Tongue (tissue), 1 donor: ENCODE measurements at regions not wholly inside any gene's neighbourhood (a gene's known extent, or its start where the extent isn't known, plus 50 kb on each side); places are given as distances from the start of the nearest gene placed in this dataset.
A peak's percentile ranks its signal among the peaks of the same experiment; 100 is the strongest.
"Not testable (repeated sequence)": the region's sequence is repeated elsewhere in the genome, so short reads cannot be mapped to it uniquely, and the experiment has no call there.

ENCODE experiments used
- DNase-seq: peaks from one replicate; pipeline ENCODE4 v3.0.0-alpha.2; 2015

DNA sequence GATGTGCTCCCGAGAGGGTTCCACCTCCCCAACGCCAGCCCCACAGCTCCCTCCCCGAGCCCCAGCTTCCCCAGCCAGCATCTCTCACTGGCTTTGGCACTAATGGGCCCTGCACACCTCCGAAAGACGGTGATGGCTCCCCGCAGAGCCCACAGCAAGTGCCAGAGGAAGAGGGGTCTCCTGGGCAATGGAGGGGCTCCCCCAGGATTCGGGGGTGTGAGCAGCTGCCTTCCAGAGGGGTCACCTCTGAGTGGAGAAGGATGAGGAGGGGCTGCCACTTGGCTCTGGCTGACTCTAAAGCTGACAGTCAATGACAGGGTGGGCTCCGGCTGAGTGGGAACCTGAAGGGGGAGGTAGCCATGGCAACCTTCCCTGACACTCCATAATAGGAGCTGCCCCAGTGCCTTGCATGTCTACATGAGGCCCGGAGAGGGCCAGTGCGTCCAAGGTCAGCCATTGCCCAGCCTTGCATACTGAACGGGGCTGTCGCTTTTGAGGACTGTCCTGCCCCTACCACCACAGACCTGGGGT lies 98.6 kb upstream of the SYT13 start:
- no peak for DNase-seq

DNA sequence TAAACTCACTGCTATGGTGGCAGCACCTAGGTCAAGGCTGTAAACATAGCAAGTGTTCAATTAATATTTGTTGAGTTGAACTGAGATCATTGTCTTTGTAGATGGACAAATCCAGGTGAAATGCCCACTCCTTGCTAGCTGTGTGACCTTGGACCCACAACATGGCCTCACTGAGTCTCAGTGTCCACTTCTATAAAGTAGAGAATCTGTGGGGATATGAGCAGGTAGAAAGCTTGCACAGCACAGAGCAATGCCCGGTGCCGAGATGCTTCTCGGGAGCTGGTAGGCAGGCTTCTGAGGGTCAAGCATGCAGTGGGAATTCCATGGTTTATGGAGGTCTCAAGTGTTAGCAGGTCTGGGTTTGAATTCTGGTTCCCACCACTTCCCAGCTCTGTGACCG lies 97.9 kb upstream of the SYT13 start:
- DNase-seq: no peak

GRCh38 chr11:45383224-45383623 lies 97.1 kb upstream of the SYT13 start:
- DNase-seq: no peak

DNA sequence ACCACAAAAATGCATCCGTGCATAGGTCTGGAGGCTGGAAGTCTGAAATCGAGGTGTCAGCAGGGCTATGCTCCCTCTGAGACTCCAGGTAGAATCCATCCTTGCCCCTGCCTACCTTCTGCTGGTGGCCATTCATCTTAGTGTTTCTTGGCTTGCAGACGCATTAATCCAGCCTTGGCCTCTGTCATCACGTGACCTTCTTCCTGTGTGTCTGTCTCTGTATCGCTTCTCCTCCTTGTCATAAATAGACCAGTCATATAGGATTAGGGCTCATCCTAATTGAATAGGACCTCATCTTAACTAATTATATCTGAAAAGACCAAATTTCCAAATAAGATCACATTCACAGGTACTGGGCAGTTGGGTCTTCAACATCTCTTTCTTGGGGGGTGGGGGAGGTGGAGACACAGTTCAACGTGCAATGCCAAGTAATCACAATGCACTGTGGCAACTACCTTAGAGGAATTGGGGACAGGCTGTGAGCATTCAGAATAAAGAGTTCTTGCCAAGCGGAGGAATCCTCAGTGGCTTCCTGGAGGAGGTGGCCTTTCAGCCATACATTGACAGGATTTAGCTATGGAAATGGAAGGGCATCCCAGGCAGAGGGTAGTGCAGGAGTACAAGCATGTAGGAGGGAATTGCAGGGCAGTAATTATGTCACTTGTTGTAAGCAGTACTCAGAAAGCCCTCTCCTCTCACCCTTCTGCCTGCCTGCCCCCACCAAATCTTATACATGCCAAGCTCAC lies 96.2 kb upstream of the SYT13 start:
- no peak for DNase-seq

DNA sequence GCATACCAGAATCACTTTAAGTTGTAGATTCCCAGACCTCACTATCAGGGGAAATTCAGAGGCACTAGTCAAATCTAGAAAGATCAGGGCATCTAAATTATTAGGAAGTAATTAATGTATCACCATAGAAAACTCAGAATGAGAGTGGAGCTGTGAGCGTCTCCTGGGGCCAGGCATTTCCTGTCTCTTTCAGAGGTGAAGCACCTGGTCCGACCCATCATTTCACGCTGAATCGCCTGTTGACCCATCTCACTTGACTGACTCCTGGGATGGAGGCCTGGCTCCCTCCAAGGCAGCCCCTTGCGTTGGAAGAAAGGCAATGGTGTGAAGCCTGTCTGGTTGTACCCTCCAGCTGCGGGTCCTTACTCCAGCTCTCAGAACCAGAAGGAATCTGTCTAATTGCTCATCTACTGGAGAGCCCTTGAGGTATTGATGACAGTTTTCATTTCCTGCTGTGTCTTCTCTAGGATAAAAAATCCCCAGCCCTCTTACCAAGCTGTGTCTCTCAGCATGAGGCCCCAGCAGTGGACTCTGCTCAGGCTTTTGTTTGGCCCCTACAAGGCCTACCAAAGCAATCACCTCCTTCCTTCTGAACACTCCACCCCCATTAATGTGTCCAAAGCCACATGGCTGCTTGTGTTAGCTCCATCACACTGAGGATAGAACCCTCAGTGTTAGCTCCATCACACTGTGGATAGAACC lies 93.2 kb upstream of the SYT13 start:
- DNase-seq: no peak

DNA sequence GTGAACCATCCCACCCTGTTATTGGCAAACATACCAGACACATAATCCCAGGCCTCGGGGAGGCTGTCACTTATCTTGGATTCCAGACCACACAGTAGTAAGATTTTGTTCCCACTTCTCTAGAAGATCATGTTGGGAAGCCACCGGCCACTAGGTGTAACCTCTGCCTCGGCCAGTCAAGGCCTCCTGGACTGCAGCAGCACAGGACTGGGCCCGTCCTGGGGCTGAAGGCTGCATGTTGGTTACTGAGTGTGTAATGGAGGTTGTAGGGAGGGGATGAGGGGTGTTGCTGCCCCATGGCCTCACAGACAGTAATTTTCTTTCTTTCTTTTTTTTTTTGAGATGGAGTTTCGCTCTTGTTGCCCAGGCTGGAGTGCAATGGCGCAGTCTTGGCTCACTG lies 92.4 kb upstream of the SYT13 start:
- no peak for DNase-seq

GRCh38 chr11:45374653-45375059 lies 88.5 kb upstream of the SYT13 start:
- DNase-seq: peak; percentile 32

GRCh38 chr11:45374130-45374529 lies 88.0 kb upstream of the SYT13 start:
- no peak for DNase-seq

DNA sequence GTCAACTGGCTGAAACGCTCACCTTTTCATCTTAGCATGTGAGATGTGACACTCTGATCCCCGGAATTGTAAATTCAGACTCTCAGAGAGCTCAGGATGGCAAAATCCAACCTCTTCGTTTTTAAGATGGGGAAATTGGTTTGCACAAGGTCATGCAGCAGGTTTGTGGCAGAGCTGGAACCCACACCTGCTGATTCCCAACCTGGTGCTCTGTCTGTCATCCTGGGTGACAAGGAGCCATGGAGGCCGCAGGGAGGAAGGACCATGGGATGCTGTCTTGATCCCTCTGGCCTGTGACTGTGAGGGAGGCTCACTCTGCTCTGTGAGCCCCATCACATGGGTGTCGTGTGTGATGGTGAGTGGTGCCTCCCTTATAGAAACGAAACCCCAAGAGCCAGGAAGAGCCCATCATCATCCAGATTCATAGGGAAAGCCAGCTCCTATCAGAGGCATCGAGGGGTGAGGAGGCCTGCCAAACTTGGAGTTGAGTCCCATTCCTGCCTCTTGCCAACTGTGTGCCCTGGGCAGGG lies 87.4 kb upstream of the SYT13 start:
- DNase-seq: no peak

DNA sequence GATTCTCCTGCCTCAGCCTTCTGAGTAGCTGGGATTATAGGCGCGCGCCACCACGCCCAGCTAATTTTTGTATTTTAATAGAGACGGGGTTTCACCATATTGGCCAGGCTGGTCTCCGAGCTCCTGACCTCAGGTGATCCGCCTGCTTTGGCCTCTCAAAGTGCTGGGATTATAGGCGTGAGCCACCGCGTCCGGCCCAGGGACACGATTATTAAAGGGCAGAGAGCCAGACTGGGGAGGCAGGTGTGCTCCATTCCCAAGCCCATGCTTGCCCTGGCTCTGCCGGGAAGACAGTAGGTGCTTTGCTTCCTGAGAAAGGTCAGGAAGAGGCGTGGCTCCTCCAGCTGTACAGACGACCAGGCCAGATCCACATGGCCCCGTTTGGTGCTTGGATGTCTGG lies 86.3 kb upstream of the SYT13 start:
- DNase-seq: not testable (repeated sequence)

DNA sequence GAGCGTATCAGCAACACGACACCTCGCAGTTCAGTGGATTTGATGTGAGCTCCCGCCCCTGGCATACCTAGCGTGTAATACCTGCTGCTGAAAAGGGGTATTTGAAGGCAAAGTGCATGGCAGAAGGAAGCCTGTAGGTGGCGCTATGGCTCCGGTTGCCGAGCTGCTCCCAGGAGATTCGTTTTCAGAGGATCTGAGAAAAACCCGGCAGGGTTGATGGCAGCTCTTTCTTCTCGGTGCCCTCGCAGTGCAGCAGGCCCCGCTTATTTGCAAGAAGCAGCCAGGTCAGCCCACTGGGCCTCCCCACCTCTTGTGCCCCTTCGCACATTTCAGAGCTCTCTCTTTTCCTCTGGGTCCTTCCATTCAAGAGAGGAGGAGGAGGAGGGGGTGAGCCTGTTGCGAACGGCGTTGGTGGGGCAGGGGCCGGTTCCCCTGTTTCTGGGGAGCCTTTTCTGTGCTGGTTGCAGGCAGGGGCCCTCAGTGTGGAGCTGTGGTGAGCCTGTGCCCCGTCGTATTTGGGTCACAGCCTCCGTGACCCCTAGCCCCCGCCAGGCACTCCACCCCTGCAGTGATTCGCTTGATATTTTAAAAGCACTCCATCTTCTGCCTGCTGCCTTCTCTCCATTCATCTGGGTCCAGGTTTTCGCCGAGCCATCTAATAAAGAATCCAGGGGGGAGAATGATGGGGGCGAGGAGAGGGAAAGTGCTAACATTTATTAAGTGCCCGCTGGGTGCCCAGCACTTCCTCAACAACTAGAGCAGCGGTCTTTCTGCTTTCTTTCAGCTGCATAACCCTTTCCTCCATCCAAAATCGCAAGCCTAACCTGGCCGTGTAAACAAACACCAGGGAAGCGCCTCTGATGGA lies 85.3 kb upstream of the SYT13 start:
- DNase-seq: peak; percentile 85

DNA sequence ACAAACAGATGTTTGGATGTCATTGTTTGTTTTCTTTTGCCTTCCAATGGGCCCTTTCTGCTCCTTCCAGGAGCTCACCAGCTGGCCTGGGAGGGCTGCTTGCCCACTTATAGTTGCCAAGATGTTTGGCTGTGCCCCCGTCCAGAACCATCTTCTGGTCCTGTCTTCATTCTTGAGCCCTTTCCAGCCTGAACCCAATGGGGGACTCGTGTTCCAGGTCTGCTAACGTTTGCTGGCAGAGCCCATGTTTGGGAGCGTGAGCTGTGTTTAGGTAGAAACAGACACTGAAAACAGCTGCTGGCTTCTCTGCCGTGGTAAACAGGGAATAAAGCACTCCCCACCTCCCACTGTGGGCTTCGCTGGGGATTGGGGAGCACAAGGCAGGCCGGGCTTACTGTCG lies 83.2 kb upstream of the SYT13 start:
- peak; percentile 53 for DNase-seq

DNA sequence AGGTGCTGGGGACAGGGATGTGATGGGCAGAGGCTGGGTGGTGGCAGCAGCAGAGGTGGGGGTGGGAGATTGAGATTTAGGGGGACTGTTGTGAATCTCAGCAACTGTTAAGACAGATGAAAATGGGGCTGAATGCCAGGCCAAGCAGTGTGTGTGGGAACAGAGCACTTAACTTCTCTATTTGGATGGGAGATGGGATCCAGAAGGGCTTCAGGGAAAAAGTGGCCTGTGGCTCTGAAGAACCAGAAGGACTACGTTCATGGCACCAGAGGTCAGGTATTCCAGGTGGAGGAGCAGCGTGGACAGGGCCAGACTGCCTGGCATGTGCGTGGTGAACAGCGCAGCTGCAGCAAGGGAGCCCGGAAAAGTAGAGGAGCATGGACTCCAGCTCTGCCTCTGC lies 82.6 kb upstream of the SYT13 start:
- no peak for DNase-seq

DNA sequence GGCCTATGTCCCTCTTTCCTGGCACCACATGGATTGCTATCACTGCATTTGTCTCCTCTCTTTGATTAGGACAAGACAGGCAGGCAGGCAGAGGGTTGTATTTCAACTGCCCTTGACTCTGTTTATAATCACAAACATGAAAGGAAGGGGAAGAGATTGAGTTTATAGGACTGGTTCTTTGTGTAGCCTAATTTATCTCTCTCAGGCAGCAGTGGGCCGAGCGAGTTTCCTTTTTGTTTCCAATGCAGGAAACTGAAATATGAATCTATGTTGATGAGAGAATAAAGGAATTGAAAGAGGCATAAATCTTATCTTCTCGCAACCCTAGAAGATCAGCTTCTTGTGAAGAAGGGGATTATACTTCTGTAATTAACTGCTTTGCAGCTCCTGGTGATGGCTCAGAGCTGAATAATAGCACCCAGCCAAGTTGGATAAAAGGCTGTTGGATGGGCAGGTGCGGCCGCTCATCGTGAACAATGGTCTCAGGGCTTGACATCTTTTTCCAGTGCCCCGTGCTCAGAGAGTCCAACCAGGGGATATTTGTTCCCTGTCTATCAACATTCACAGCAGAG lies 80.6 kb upstream of the SYT13 start:
- no peak for DNase-seq

- DNase-seq: no peak
These were observed 79.9 kb upstream of the SYT13 start for GRCh38 chr11:45365961-45366618.

GRCh38 chr11:45362636-45363035 lies 76.5 kb upstream of the SYT13 start:
- DNase-seq: no peak

DNA sequence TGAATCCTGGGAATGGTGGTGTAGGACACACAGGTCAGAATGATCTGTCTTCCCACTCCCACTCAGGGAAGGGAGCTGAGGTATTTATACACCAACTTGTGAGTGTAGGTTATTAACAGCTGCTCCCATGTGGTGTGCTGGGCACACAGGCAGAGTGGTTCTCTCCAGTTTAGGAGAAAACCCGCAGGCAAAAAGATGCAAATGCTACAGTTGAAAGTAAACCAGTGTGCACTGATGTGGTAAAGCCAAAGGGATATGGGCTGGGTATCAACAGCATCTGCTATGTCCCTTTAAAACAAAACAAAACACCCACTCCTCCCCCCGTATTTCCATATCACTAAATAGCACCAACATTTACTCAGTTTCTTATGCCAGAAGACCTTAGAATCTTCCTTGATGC lies 75.4 kb upstream of the SYT13 start:
- no peak for DNase-seq

- no peak for DNase-seq
These were observed 69.5 kb upstream of the SYT13 start for GRCh38 chr11:45355706-45356041.

GRCh38 chr11:45354976-45355705 lies 69.0 kb upstream of the SYT13 start:
- DNase-seq: peak; percentile 97

GRCh38 chr11:45348729-45349128 lies 62.6 kb upstream of the SYT13 start:
- DNase-seq: no peak
